Epithelial cell of proximal tubule (primary cell): ENCODE measurements at regions not wholly inside any gene's neighbourhood (a gene's known extent, or its start where the extent isn't known, plus 50 kb on each side); places are given as distances from the start of the nearest gene placed in this dataset.
A peak's percentile ranks its signal among the peaks of the same experiment; 100 is the strongest.

Experiments
- DNase-seq: peaks from one replicate; pipeline ENCODE4 v3.0.0-alpha.2; 2011; ENCODE audit warnings: low read depth
- H3K4me3 ChIP-seq: 2 replicates; pipeline ENCODE4 v1.5.1; 2011; ENCODE audit warnings: low read depth, mild to moderate bottlenecking, low read length
- TF ChIP-seq, protein P1 (sequence below): conservative IDR thresholded peaks from 2 replicates; pipeline ENCODE4 v1.5.1; 2012; ENCODE audit warnings: low read depth, mild to moderate bottlenecking, low read length

DNA sequence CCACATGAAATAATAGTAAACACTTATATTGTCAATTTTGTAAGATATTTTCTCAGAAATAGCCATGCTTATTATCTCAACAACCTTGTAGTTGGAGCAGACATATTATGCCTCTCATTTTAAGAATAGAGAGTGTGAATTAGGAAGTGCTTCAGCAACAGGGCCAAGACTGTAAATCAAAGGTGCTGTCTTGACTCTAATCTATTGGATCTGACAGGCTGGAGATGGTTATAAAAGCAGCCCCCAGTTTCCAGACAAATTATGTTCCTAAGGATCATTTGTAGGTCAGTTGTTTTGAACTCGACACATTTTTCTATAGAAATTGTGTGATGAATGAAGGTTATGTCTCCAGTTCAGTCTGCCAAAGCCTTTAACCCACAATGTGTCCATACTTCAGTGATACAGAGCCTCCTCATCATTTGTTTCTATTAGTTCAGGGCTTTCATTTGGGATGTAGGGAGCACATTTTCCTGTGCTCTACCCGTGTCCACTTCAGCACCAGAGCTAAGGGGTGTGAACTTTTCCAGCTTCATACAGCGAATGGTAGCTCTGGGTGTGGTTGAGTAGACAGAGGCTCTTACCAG, 284.8 kb upstream of the FBXO33 start:
- DNase-seq, result no peak
- H3K4me3 ChIP-seq, result no peak overlapping the region
- TF ChIP-seq, protein P1, sequence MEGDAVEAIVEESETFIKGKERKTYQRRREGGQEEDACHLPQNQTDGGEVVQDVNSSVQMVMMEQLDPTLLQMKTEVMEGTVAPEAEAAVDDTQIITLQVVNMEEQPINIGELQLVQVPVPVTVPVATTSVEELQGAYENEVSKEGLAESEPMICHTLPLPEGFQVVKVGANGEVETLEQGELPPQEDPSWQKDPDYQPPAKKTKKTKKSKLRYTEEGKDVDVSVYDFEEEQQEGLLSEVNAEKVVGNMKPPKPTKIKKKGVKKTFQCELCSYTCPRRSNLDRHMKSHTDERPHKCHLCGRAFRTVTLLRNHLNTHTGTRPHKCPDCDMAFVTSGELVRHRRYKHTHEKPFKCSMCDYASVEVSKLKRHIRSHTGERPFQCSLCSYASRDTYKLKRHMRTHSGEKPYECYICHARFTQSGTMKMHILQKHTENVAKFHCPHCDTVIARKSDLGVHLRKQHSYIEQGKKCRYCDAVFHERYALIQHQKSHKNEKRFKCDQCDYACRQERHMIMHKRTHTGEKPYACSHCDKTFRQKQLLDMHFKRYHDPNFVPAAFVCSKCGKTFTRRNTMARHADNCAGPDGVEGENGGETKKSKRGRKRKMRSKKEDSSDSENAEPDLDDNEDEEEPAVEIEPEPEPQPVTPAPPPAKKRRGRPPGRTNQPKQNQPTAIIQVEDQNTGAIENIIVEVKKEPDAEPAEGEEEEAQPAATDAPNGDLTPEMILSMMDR, result no peak

DNA sequence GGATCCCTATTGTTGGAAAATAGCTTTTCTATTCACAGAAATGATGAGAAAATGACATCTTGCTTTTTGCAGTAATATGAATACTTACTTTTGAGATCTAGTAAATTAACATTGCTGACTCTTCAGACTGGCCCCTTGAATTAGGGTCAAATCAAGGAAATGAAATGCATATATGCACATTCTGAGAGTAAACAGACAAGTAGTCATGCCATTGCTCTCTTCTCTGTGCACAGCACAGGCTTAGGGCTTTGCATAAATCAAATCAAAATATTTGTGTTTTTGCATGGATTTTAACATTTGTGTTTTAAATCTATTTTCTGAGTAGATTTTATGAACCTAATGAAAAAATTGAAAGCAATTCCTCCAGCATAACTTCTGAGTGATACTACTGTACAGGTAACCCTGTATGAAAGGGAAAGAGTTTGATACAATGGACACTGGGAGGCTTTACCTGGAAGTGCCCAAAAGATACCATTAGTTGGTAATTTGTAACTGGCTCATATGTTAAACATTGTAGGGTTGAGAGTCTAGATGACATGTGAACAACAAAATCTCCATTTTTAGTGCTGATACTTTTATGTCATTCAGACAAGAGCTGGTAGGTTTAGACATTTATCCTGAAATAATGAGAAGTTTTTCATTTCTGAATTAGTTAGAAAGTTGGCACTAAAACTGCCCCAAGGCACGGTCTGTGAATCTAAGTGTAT, 280.2 kb upstream of the FBXO33 start:
- TF ChIP-seq, protein P1, result no peak

DNA sequence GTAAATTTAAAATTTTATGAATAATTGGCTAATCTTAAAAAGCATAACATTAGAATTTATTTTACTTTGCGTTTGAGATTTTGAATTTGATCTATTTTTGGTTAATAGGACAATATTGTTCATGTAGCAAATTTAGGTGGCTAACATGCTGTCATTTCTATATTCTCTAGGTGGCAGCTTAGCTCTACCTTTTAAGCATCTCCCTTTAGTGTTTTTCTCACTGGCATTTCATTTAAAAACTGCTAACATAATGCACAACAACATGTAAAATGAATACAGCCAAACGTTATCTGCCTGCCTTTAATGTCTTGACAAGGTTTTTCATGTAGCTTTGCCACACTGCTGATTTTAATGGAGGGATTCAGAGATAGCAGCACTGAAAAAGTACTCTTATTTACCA, 272.4 kb upstream of the FBXO33 start:
- H3K4me3 ChIP-seq, result no peak overlapping the region
- TF ChIP-seq, protein P1, result peak; percentile 60
- no peak for DNase-seq

More for the DNA sequence above, 280.2 kb upstream of the FBXO33 start:
- no peak overlapping the region for H3K4me3 ChIP-seq
- no peak for DNase-seq

DNA sequence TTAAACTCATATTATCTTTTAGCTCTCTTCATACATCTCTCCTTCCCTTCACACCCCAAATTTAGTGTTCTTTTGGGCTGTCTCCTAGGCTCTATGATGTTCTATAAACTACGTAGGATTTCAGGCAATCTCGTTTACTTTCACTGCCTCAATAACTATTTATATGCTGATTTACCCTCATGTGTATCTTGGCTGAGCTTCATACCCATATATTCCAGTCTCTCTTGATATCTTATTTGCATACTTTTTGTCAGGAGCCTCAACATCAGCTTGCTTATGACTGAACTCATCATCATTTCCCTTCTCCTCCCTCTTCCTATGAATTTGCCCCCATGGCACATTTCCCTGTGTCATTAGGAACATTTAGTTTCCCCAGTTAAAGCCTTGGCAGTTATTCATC, 262.1 kb upstream of the FBXO33 start:
- no peak for DNase-seq

DNA sequence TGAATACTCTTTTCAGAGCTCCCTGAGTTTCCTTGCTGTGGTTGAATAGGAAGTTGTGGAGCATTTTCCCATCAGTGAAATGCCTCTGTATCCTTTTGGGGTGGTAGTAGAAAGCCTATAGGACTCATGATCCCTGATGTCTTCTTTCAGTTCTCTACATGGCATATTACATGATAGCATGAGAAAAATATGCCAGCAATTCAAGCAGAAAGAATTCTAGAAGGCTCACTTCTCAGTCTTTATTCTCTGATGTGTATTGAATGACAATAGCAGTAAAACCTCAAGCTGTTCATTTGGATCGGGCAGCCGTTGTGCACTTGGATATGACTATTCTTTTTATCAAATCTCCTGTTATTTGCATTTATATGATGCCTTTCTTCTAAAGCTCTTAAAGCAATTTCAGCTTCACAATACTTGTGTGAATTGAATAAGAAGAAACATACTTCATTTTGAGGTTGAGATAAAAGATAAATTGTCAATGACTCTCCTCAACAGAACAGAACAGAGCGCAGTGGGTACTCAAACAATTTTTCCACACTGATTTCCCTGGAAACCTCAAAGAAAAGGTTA, 251.5 kb upstream of the FBXO33 start:
- DNase-seq, result no peak
- no peak overlapping the region for H3K4me3 ChIP-seq
- TF ChIP-seq, protein P1, result no peak

More for the DNA sequence above, 262.1 kb upstream of the FBXO33 start:
- H3K4me3 ChIP-seq, result no peak overlapping the region
- TF ChIP-seq, protein P1, result no peak

DNA sequence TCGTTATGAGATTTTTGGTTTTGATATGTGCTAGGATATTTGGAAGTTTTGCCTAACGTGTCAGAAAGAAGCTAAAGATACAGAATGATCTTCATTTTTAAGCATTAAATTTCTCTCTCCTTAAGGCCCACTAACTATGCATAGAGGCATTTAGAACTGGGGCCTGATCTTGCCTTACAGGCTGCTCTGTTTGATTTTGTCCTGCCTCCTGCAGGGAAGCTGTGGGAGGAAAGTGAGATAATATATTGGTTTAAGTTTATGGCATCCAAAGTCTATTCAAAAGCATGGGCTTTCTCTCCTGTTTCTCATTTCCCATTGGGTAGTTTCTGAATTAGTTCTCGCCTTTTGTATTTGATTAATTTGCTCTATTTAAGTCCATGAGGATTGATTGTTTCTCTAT, 250.3 kb upstream of the FBXO33 start:
- H3K4me3 ChIP-seq, result no peak overlapping the region
- DNase-seq, result no peak
- TF ChIP-seq, protein P1, result no peak
